GM18511 (cell line): ENCODE measurements at regions not wholly inside any gene's neighbourhood (a gene's known extent, or its start where the extent isn't known, plus 50 kb on each side); places are given as distances from the start of the nearest gene placed in this dataset.
A peak's percentile ranks its signal among the peaks of the same experiment; 100 is the strongest.
"Not testable (repeated sequence)": the region's sequence is repeated elsewhere in the genome, so short reads cannot be mapped to it uniquely, and the experiment has no call there.

Experiments
- ATAC-seq: cut with Tn5 transposase; IDR thresholded peaks from one replicate; pipeline ENCODE4 v1.9.1; 2021; ENCODE audit warnings: mild to moderate bottlenecking, moderate library complexity; ENCODE audit not compliant: unreplicated experiment

GRCh38 chr21:29396951-29397455 is 98.3 kb downstream of the BACH1 start:
- ATAC-seq = no peak

DNA sequence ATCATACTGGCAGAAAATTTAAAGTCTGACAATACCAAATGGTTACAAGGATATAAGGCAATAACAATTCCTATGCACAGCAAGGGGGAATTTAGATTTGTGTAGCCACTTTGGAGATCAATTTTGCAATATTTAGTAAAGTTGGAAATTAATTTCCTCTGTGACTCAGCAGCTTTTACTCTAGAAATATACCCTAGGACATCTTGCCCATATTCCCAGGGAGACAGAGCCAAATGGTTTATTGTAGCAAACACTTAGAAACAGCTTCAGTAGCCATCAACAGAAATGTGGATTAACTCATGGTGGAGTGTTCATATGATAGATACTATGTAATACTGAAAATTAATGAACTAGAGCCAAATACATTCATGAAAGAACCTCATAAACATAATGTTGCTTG is 104.6 kb downstream of the BACH1 start:
- ATAC-seq = no peak

DNA sequence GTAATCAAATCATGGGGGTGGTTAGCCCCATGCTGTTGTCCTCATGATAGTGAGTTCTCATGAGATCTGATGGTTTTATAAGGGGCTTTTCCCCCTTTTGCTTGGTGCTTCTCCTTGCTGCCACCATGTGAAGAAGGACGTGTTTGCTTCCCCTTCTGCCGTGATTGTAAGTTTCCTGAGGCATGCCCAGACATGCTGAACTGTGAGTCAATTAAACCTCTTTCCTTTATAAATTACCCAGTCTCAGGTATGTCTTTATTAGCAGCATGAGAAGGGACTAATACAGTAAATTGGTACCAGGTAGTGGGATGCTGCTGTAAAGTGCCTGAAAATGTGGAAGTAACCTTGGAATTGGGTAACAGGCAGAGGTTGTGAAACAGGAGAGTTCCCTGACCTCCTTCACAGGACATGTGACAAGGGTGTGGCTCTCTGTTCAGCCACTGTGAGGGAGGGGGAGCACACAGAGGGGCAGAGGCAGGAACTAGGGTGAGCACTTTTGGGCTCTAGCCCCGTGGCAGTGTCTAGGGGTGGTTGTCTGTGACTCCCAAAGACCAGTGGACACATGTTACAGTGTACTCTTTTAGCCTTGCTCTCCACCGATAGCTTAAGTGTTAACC is 105.3 kb downstream of the BACH1 start:
- ATAC-seq = no peak

DNA sequence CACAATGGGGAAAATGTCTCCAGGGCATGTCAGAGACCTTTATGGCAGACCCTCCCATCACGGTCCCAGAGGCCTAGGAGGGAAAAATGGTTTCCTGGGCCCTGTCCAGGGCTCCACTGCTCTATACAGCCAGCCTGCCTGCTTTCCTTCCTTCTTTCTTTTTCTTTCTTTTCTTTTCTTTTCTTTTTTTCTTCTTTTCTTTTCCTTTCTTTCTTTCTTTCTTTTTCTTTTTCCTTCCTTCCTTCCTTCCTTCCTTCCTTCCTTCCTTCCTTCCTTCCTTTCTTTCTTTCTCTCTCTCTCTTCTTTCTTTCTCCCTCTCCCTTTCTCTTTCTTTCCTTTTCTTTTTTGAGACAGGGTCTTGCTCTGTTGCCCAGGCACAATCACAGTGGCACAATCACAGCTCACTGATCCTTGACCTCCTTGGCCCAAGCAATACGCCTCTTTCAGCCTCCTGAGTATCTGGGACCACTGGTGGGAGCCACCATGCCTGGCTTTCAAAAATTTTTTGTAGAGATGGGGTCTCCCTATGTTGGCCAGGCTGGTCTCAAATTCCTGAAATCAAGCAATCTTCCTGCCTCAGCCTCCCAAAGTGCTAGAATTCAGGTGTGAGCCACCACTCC is 106.9 kb downstream of the BACH1 start:
- no peak for ATAC-seq

GRCh38 chr21:29406385-29406784 is 107.7 kb downstream of the BACH1 start:
- ATAC-seq = no peak

GRCh38 chr21:29407571-29407970 is 108.8 kb downstream of the BACH1 start:
- ATAC-seq = no peak

GRCh38 chr21:29413683-29414082 is 115.0 kb downstream of the BACH1 start:
- ATAC-seq = no peak

GRCh38 chr21:29416268-29416667 is 117.5 kb downstream of the BACH1 start:
- no peak for ATAC-seq

GRCh38 chr21:29418813-29419212 is 120.1 kb downstream of the BACH1 start:
- peak; percentile 90 for ATAC-seq

- ATAC-seq = peak; percentile 46
Measured at GRCh38 chr21:29419422-29419821, 120.7 kb downstream of the BACH1 start.

DNA sequence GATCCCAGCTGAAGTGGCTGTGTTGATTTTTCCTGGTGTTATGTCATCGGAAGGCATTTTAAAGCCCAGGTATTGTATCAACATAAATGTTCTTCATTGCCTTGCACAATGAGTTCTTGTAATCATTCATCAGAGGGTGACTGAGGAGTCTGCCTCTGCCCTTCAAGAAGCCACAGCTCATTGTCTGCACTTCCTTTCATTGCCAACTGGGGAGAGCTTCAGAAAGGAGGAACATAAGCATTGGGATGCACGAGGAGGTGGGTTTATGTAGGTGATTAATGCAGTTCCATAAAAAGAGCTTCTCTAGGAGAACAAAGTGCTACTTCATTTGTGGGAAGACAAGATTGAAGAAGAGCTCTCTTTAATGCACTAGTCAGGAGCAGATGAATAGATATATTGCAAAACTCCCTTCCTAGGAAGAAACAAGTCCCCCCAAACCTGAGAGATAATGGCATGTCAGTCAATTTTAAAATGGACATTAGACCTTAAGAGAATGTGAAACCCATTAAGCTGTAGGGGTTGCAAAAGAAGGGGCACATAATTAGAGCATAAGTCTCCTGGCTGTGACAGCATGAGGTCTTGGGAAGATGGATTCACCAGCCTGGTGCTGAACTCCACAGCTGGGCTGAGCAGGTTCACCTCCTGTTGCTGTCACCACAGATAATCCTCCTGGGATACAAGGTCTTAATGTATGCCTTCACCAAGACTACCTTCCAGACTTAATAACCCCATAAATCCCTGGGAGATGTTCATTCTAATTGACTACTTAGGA is 124.6 kb downstream of the BACH1 start:
- ATAC-seq = no peak

DNA sequence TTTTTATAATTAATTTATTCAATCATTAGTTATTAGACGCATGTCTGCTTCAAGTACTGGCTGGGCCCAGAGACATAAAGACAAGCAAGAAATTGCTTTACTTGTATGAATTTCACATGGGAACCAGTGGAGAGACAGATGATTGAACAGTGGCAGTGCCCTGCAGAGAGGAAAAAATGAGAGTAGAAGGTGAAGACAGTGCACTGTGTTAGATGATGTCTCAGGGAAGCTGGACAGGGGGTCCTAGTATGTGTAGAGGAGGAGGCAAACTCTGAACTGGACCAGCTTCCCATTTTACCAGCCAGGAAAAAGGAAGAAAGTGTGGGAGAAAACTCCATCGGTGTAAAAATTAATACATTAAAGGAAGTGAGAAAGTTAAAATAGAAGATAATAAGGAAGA is 126.0 kb downstream of the BACH1 start:
- no peak for ATAC-seq

- ATAC-seq = no peak
Measured at GRCh38 chr21:29429218-29429617, 130.5 kb downstream of the BACH1 start.

- ATAC-seq = no peak
Measured at GRCh38 chr21:29430030-29430429, 131.3 kb downstream of the BACH1 start.

GRCh38 chr21:29430576-29430975 is 131.9 kb downstream of the BACH1 start:
- ATAC-seq = no peak

DNA sequence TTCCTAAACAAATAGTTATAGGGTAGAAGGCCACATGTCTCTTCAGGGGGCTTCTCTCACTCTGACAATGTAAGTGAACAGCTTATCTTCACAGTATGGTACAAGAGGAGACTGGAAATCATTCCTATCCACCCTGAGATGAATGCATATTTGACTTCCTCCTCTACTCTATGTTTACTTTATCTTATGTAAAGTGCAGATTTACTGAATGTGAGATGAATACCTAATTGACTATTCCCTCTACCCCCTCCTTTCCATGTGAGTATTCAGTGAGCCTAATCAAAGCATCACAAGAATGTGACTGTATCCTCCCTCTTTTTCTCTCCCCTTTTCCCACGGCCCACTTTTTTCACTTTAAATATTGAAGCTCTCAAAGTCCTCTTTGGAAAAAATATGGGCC is 132.5 kb downstream of the BACH1 start:
- no peak for ATAC-seq

- no peak for ATAC-seq
Measured at GRCh38 chr21:29431680-29432079, 133.0 kb downstream of the BACH1 start.

GRCh38 chr21:29433366-29434059 is 134.8 kb downstream of the BACH1 start:
- no peak for ATAC-seq

DNA sequence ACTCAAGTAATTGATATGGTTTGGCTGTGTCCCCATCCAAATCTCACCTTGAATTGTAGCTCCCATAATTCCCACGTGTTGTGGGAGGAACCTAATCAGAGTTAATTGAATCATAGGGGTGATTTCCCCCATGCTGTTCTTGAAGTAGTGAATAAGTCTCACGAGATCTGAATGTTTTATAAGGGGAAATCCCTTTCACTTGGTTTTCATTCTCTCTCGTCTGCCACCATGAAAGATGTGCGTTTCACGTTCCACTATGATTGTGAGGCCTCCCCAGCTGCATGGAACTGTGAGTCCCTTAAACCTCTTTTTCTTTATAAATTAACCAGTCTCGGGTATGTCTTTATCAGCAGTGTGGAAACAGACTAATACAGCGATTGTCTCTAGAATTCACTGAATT is 135.4 kb downstream of the BACH1 start:
- ATAC-seq = no peak

- not testable (repeated sequence) for ATAC-seq
Measured at GRCh38 chr21:29434982-29435381, 136.3 kb downstream of the BACH1 start.

DNA sequence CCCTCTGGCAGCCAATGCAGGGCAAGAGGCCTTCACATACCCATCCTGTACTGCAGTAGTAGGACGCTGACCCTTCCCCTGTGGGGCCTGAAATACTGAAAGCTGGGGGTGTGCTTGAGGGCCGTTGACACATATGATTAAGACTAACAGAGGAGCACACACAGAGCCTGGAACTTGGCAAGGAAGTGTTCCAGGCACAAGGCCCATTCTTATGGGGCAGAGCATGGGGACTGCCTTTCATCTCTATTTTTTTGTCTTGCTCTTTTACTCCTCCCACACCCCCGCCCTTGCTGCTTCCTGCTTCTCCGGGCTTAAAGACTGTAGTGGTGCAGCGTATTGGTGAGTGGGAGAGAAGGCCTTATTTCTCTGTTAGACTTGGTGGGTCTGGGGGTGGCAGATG is 137.4 kb downstream of the BACH1 start:
- ATAC-seq = no peak
